Trophoblast cell (in vitro differentiated cells and primary cell): ENCODE measurements at regions not wholly inside any gene's neighbourhood (a gene's known extent, or its start where the extent isn't known, plus 50 kb on each side); places are given as distances from the start of the nearest gene placed in this dataset.
A peak's percentile ranks its signal among the peaks of the same experiment; 100 is the strongest.

Source experiments
- DNase-seq, 2 donors: peaks; one replicate each; pipeline ENCODE4 v3.0.0-alpha.2; 2016
- H2AFZ ChIP-seq: 2 replicates; pipeline ENCODE4 v1.6.1; 2013; ENCODE audit warnings: low read length, moderate library complexity, mild to moderate bottlenecking; ENCODE audit not compliant: insufficient read depth, poor library complexity
- H2AK5ac ChIP-seq: 2 replicates; pipeline ENCODE4 v1.6.1; 2013; ENCODE audit warnings: mild to moderate bottlenecking, low read length
- H2BK120ac ChIP-seq: 2 replicates; pipeline ENCODE4 v1.6.1; 2013; ENCODE audit warnings: low read length, mild to moderate bottlenecking, moderate library complexity; ENCODE audit not compliant: insufficient read depth, poor library complexity
- H2BK12ac ChIP-seq: 2 replicates; pipeline ENCODE4 v1.6.1; 2013; ENCODE audit warnings: mild to moderate bottlenecking, low read length, moderate library complexity
- H2BK5ac ChIP-seq: 2 replicates; pipeline ENCODE4 v1.6.1; 2013; ENCODE audit warnings: low read length, low read depth, moderate library complexity, mild to moderate bottlenecking; ENCODE audit not compliant: poor library complexity
- H3K14ac ChIP-seq: 2 replicates; pipeline ENCODE4 v1.6.1; 2013; ENCODE audit warnings: mild to moderate bottlenecking, low read length
- H3K18ac ChIP-seq: 2 replicates; pipeline ENCODE4 v1.6.1; 2013; ENCODE audit warnings: mild to moderate bottlenecking, low read length
- H3K23ac ChIP-seq: 2 replicates; pipeline ENCODE4 v1.6.1; 2013; ENCODE audit warnings: low read length
- H3K27ac ChIP-seq: 2 replicates; pipeline ENCODE4 v1.5.1; 2013; ENCODE audit warnings: low read depth, mild to moderate bottlenecking, inconsistent platforms, low read length, moderate library complexity
- H3K27me3 ChIP-seq: 2 replicates; pipeline ENCODE4 v1.6.1; 2013; ENCODE audit warnings: inconsistent platforms, mild to moderate bottlenecking, low read length, moderate library complexity; ENCODE audit not compliant: insufficient read depth
- H3K36me3 ChIP-seq, 2 experiments: 1 replicate in 1 of 2; 2 replicates in 1 of 2; pipeline ENCODE4 v1.6.1; 2013; ENCODE audit warnings: low read length in 2 of 2, mild to moderate bottlenecking in 2 of 2, moderate library complexity in 1 of 2; ENCODE audit not compliant: insufficient read depth in 2 of 2, control insufficient read depth in 1 of 2
- H3K4ac ChIP-seq: 2 replicates; pipeline ENCODE4 v1.6.1; 2013; ENCODE audit warnings: low read depth, mild to moderate bottlenecking, low read length, moderate library complexity
- H3K4me1 ChIP-seq, 2 experiments: 1 replicate in 1 of 2; 2 replicates in 1 of 2; pipeline ENCODE4 v1.6.1; 2013; ENCODE audit warnings: low read length in 2 of 2, mild to moderate bottlenecking in 2 of 2, moderate library complexity in 1 of 2; ENCODE audit not compliant: insufficient read depth in 2 of 2, control insufficient read depth in 1 of 2
- H3K4me2 ChIP-seq: 2 replicates; pipeline ENCODE4 v1.6.1; 2013; ENCODE audit warnings: inconsistent platforms, mild to moderate bottlenecking, low read length, moderate library complexity
- H3K4me3 ChIP-seq: 2 replicates; pipeline ENCODE4 v1.5.1; 2013; ENCODE audit warnings: mild to moderate bottlenecking, low read depth, low read length, inconsistent platforms
- H3K79me1 ChIP-seq: one replicate; pipeline ENCODE4 v1.6.1; 2013; ENCODE audit warnings: low read length
- H3K79me2 ChIP-seq: 2 replicates; pipeline ENCODE4 v1.6.1; 2013; ENCODE audit warnings: low read length, mild to moderate bottlenecking; ENCODE audit not compliant: control insufficient read depth, insufficient read depth, poor library complexity
- H3K9ac ChIP-seq: 2 replicates; pipeline ENCODE4 v1.6.1; 2013; ENCODE audit warnings: mild to moderate bottlenecking, low read length
- H3K9me3 ChIP-seq: 2 replicates; pipeline ENCODE4 v1.6.1; 2013; ENCODE audit warnings: low read depth, mild to moderate bottlenecking, control low read depth, inconsistent platforms, low read length; ENCODE audit not compliant: insufficient read depth
- H4K12ac ChIP-seq: 2 replicates; pipeline ENCODE4 v1.6.1; 2013; ENCODE audit warnings: low read depth, mild to moderate bottlenecking, low read length, moderate library complexity
- H4K8ac ChIP-seq: 2 replicates; pipeline ENCODE4 v1.6.1; 2013; ENCODE audit warnings: low read depth, mild to moderate bottlenecking, low read length, moderate library complexity
- H4K91ac ChIP-seq: one replicate; pipeline ENCODE4 v1.6.1; 2013; ENCODE audit warnings: low read depth, mild to moderate bottlenecking, low read length, moderate library complexity
- WGBS: extraction: QIAGEN DNeasy Blood & Tissue Kit; methylation state at CpG from one replicate; pipeline ENCODE4 v1.1.7; 2013; ENCODE audit warnings: missing lambda C conversion rate; ENCODE audit not compliant: insufficient read length, insufficient coverage; ENCODE audit errors: extremely low coverage; 5-methylcytosine and 5-hydroxymethylcytosine counted together

- H3K79me1 ChIP-seq = peaks cover 4% of the 10 kb centered on the region
- no peak overlapping the region for H4K8ac ChIP-seq
- no peaks in the 10 kb centered on the region for H3K27me3 ChIP-seq
- H2AK5ac ChIP-seq = no peak overlapping the region
- H3K27ac ChIP-seq = no peak overlapping the region
- H3K4me1 ChIP-seq = peaks cover 2% of the 10 kb centered on the region in 2 experiments
- no peak overlapping the region for H4K91ac ChIP-seq
- no CpG with 5 or more reads among the region's 2 CpGs for WGBS
- H2BK12ac ChIP-seq = no peak overlapping the region
- H3K4me2 ChIP-seq = no peak overlapping the region
- no peaks in the 10 kb centered on the region for H3K79me2 ChIP-seq
- no peaks in the 10 kb centered on the region for H3K9me3 ChIP-seq
- no peak for DNase-seq
- no peaks in the 10 kb centered on the region for H3K36me3 ChIP-seq
- H4K12ac ChIP-seq = no peak overlapping the region
- H2BK120ac ChIP-seq = no peak overlapping the region
- H2AFZ ChIP-seq = no peak overlapping the region
- no peak overlapping the region for H3K14ac ChIP-seq
- H3K4me3 ChIP-seq = no peak overlapping the region
- no peak overlapping the region for H3K18ac ChIP-seq
- H3K9ac ChIP-seq = no peak overlapping the region
- no peak overlapping the region for H3K23ac ChIP-seq
- no peak overlapping the region for H3K4ac ChIP-seq
- H2BK5ac ChIP-seq = no peak overlapping the region
These were observed 142.9 kb downstream of the PCDH7 start for GRCh38 chr4:30863021-30863420.

GRCh38 chr4:30865691-30866090 is 145.5 kb downstream of the PCDH7 start:
- no CpG with 5 or more reads among the region's 3 CpGs for WGBS
- H3K4ac ChIP-seq = no peak overlapping the region

DNA sequence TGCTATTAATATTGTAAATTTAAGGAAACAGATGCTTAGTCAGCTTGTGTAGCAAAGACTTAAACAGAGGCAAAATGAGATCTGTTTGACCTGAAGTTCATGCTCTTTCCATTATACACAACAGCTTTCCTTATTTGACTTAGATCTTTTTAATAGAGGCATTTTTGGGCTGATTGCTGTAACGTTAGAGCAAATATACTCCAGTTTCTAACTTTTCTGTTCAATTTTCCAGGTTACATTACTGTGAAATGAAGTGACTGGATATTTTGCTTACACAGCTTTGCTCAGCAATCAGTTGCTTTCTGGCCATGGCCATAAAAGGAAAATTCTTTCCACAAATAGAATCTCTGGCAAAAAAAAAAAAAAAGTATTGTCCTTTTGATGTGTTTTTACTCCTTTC is 146.2 kb downstream of the PCDH7 start:
- no peak overlapping the region for H2AFZ ChIP-seq
- WGBS = no CpG with 5 or more reads among the region's 1 CpG

More at GRCh38 chr4:30865691-30866090, 145.5 kb downstream of the PCDH7 start:
- no peak overlapping the region for H3K4me3 ChIP-seq
- no peak for DNase-seq
- H3K79me2 ChIP-seq = no peaks in the 10 kb centered on the region
- peaks cover 2% of the 10 kb centered on the region in 2 experiments for H3K4me1 ChIP-seq
- no peak overlapping the region for H4K91ac ChIP-seq
- no peak overlapping the region for H2AFZ ChIP-seq
- H4K8ac ChIP-seq = no peak overlapping the region
- H2BK5ac ChIP-seq = no peak overlapping the region
- no peak overlapping the region for H3K23ac ChIP-seq
- H3K79me1 ChIP-seq = peaks cover 4% of the 10 kb centered on the region
- no peak overlapping the region for H3K27ac ChIP-seq
- no peak overlapping the region for H3K18ac ChIP-seq
- H4K12ac ChIP-seq = no peak overlapping the region
- no peak overlapping the region for H2AK5ac ChIP-seq
- no peak overlapping the region for H2BK120ac ChIP-seq
- H3K27me3 ChIP-seq = no peaks in the 10 kb centered on the region
- H2BK12ac ChIP-seq = no peak overlapping the region
- H3K14ac ChIP-seq = no peak overlapping the region
- no peaks in the 10 kb centered on the region for H3K9me3 ChIP-seq
- H3K9ac ChIP-seq = no peak overlapping the region
- no peak overlapping the region for H3K4me2 ChIP-seq
- H3K36me3 ChIP-seq = no peaks in the 10 kb centered on the region

GRCh38 chr4:30866907-30867306 is 146.7 kb downstream of the PCDH7 start:
- Histone ChIP-seq H2BK120ac (no peak overlapping the region), H3K79me1 (peaks cover 4% of the 10 kb centered on the region), H3K4me1 (peaks cover 2% of the 10 kb centered on the region in 2 experiments), H3K18ac (no peak overlapping the region), H3K36me3 (no peaks in the 10 kb centered on the region), H3K4me3 (no peak overlapping the region), H2BK5ac (no peak overlapping the region), H4K8ac (no peak overlapping the region), H2BK12ac (no peak overlapping the region), H3K4ac (no peak overlapping the region), H3K14ac (no peak overlapping the region), H4K12ac (no peak overlapping the region), H3K9ac (no peak overlapping the region), H3K4me2 (peak overlapping the region; percentile 34), H3K23ac (no peak overlapping the region), H3K79me2 (no peaks in the 10 kb centered on the region), H3K27me3 (no peaks in the 10 kb centered on the region), H3K9me3 (no peaks in the 10 kb centered on the region), H2AK5ac (no peak overlapping the region), H2AFZ (no peak overlapping the region), H4K91ac (no peak overlapping the region), H3K27ac (peak overlapping the region; percentile 69)
- DNase-seq = peak; percentile 35 to 61
- no CpG with 5 or more reads among the region's 1 CpG for WGBS

More for the DNA sequence above, 146.2 kb downstream of the PCDH7 start:
- no peak for DNase-seq
- Histone ChIP-seq H3K36me3 (no peaks in the 10 kb centered on the region), H3K14ac (no peak overlapping the region), H3K18ac (no peak overlapping the region), H3K9me3 (no peaks in the 10 kb centered on the region), H4K91ac (no peak overlapping the region), H2AK5ac (no peak overlapping the region), H3K79me2 (no peaks in the 10 kb centered on the region), H2BK120ac (no peak overlapping the region), H3K4me3 (no peak overlapping the region), H2BK5ac (no peak overlapping the region), H2BK12ac (no peak overlapping the region), H3K79me1 (peaks cover 4% of the 10 kb centered on the region), H3K4me2 (no peak overlapping the region), H4K8ac (no peak overlapping the region), H3K9ac (no peak overlapping the region), H3K27ac (peak overlapping the region; percentile 69), H4K12ac (no peak overlapping the region), H3K23ac (no peak overlapping the region), H3K27me3 (no peaks in the 10 kb centered on the region), H3K4me1 (peaks cover 2% of the 10 kb centered on the region in 2 experiments), H3K4ac (no peak overlapping the region)
